ENCODE measurements at regions not wholly inside any gene's neighbourhood (a gene's known extent, or its start where the extent isn't known, plus 50 kb on each side); places are given as distances from the start of the nearest gene placed in this dataset.

DNA sequence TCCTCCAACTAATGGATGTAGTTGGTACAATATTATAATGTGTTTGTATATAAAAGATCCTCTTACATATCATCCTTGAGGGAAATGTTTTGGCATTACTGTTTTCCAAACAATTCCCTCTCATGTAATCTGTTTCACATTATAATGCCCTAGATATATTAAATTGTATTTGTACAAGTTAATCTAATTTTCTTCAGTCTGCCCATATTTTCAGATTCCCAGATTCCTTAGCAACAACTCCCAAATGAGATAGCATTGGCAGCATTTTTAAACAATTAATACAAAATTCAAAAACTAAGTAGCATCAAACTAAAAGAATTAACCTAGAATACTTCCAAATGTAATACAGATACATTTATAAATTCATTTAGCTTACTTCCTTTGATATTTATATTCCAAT, 860.2 kb downstream of the C12orf50 start:
- TF ChIP-seq, protein P1, sequence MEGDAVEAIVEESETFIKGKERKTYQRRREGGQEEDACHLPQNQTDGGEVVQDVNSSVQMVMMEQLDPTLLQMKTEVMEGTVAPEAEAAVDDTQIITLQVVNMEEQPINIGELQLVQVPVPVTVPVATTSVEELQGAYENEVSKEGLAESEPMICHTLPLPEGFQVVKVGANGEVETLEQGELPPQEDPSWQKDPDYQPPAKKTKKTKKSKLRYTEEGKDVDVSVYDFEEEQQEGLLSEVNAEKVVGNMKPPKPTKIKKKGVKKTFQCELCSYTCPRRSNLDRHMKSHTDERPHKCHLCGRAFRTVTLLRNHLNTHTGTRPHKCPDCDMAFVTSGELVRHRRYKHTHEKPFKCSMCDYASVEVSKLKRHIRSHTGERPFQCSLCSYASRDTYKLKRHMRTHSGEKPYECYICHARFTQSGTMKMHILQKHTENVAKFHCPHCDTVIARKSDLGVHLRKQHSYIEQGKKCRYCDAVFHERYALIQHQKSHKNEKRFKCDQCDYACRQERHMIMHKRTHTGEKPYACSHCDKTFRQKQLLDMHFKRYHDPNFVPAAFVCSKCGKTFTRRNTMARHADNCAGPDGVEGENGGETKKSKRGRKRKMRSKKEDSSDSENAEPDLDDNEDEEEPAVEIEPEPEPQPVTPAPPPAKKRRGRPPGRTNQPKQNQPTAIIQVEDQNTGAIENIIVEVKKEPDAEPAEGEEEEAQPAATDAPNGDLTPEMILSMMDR (IDR thresholded peaks at IDR 0.05; ENCODE audit: low read depth, low read length, poor library complexity, severe bottlenecking): no peak
- no peak for TF ChIP-seq EZH2phosphoT487 (IDR thresholded peaks at IDR 0.05; ENCODE audit: borderline replicate concordance, low read length)

Data from DOHH2 (cell line).